CD8-positive, alpha-beta memory T cell (primary cell): ENCODE measurements at regions not wholly inside any gene's neighbourhood (a gene's known extent, or its start where the extent isn't known, plus 50 kb on each side); places are given as distances from the start of the nearest gene placed in this dataset.

Experiments used
- CTCF ChIA-PET: fragments of 350-600 bp; sonication (Branson Sonifier 250); formaldehyde crosslinking; loops from one replicate; lab custom pipeline; 2021; ENCODE audit warnings: antibody characterized with exemption; lab: Charles Lee
- POLR2A ChIA-PET: fragments of 350-600 bp; sonication (Branson Sonifier 250); formaldehyde crosslinking; loops from one replicate; lab custom pipeline; 2021; ENCODE audit warnings: antibody characterized with exemption; lab: Charles Lee
- DNase-seq, 5 donors: peaks; one replicate each; pipeline versions ENCODE4 v3.0.0 to v3.0.0-alpha.2; 2020 to 2022; ENCODE audit warnings: mixed read lengths in 1 of 5
- H3K27ac ChIP-seq: one replicate; pipeline ENCODE4 v1.7.0; 2013; ENCODE audit warnings: low read depth, mild to moderate bottlenecking, low read length, moderate library complexity
- H3K27me3 ChIP-seq: 2 replicates; pipeline ENCODE4 v1.7.0; 2013; ENCODE audit warnings: low read length, mild to moderate bottlenecking; ENCODE audit not compliant: insufficient read depth, poor library complexity, severe bottlenecking
- H3K36me3 ChIP-seq: 2 replicates; pipeline ENCODE4 v1.7.0; 2013; ENCODE audit warnings: mild to moderate bottlenecking, low read length, moderate library complexity; ENCODE audit not compliant: insufficient read depth
- H3K4me1 ChIP-seq: 2 replicates; pipeline ENCODE4 v1.7.0; 2013; ENCODE audit warnings: mild to moderate bottlenecking, low read length, moderate library complexity; ENCODE audit not compliant: insufficient read depth
- H3K4me3 ChIP-seq: 2 replicates; pipeline ENCODE4 v1.7.0; 2013; ENCODE audit warnings: mild to moderate bottlenecking, low read length
- H3K9me3 ChIP-seq: 2 replicates; pipeline ENCODE4 v1.7.0; 2013; ENCODE audit warnings: mild to moderate bottlenecking, low read length
- H3K27ac Mint-ChIP-seq, 8 donors: one replicate each; pipeline ENCODE4 v1.8.0; 2020 to 2021; ENCODE audit warnings: mixed read lengths in 8 of 8, mild to moderate bottlenecking in 6 of 8, inconsistent platforms in 3 of 8, moderate library complexity in 3 of 8
- H3K27me3 Mint-ChIP-seq, 2 donors: one replicate each; pipeline ENCODE4 v1.8.0; 2020 to 2021; ENCODE audit warnings: mixed read lengths in 2 of 2, mild to moderate bottlenecking in 1 of 2, moderate library complexity in 1 of 2
- H3K36me3 Mint-ChIP-seq, 3 donors: one replicate each; pipeline ENCODE4 v1.8.0; 2020 to 2021; ENCODE audit warnings: mixed read lengths in 3 of 3, inconsistent platforms in 1 of 3, mild to moderate bottlenecking in 1 of 3
- H3K4me1 Mint-ChIP-seq, 3 donors: one replicate each; pipeline ENCODE4 v1.8.0; 2020 to 2021; ENCODE audit warnings: mixed read lengths in 3 of 3, inconsistent platforms in 1 of 3, mild to moderate bottlenecking in 1 of 3
- H3K4me3 Mint-ChIP-seq, 7 donors: one replicate each; pipeline ENCODE4 v1.8.0; 2020 to 2021; ENCODE audit warnings: mixed read lengths in 7 of 7, mild to moderate bottlenecking in 6 of 7, moderate library complexity in 4 of 7, inconsistent platforms in 2 of 7
- H3K9me3 Mint-ChIP-seq, 5 donors: one replicate each; pipeline ENCODE4 v1.8.0; 2020 to 2022; ENCODE audit warnings: mixed read lengths in 5 of 5, mild to moderate bottlenecking in 3 of 5, moderate library complexity in 2 of 5, inconsistent platforms in 1 of 5

GRCh38 chr7:113806633-113807327 is 112.0 kb downstream of the PPP1R3A start:
- no peaks in the 10 kb centered on the region for H3K27me3 Mint-ChIP-seq
- Histone ChIP-seq H3K36me3 (no peaks in the 10 kb centered on the region), H3K4me3 (no peak overlapping the region), H3K9me3 (no peaks in the 10 kb centered on the region), H3K27me3 (no peaks in the 10 kb centered on the region), H3K4me1 (no peaks in the 10 kb centered on the region), H3K27ac (no peak overlapping the region)
- no peaks in the 10 kb centered on the region for H3K4me1 Mint-ChIP-seq
- H3K4me3 Mint-ChIP-seq = no peak overlapping the region
- no peak overlapping the region for H3K27ac Mint-ChIP-seq
- H3K36me3 Mint-ChIP-seq = no peaks in the 10 kb centered on the region
- CTCF ChIA-PET = no interaction called here
- H3K9me3 Mint-ChIP-seq = peaks cover 0 to 3% (median 0%) of the 10 kb centered on the region in 5 donors
- no peak for DNase-seq
- POLR2A ChIA-PET = no interaction called here

- no peak overlapping the region for H3K4me3 Mint-ChIP-seq
- no peak overlapping the region for H3K27ac Mint-ChIP-seq
- POLR2A ChIA-PET = no interaction called here
- H3K36me3 Mint-ChIP-seq = no peaks in the 10 kb centered on the region
- H3K4me1 Mint-ChIP-seq = no peaks in the 10 kb centered on the region
- H3K9me3 Mint-ChIP-seq = peaks cover 0 to 3% (median 0%) of the 10 kb centered on the region in 5 donors
- H3K9me3 ChIP-seq = no peaks in the 10 kb centered on the region
- no peaks in the 10 kb centered on the region for H3K27me3 Mint-ChIP-seq
- H3K27me3 ChIP-seq = no peaks in the 10 kb centered on the region
- CTCF ChIA-PET = no interaction called here
- H3K36me3 ChIP-seq = no peaks in the 10 kb centered on the region
- H3K4me1 ChIP-seq = no peaks in the 10 kb centered on the region
- DNase-seq = no peak
- H3K4me3 ChIP-seq = no peak overlapping the region
- no peak overlapping the region for H3K27ac ChIP-seq
Observed at GRCh38 chr7:113805976-113806375, 112.8 kb downstream of the PPP1R3A start.

- ChIA-PET POLR2A (no interaction called here), CTCF (no interaction called here)
- H3K4me3 ChIP-seq = no peak overlapping the region
- H3K27me3 ChIP-seq = no peaks in the 10 kb centered on the region
- no peaks in the 10 kb centered on the region for H3K36me3 ChIP-seq
- no peaks in the 10 kb centered on the region for H3K27me3 Mint-ChIP-seq
- DNase-seq = no peak
- H3K9me3 Mint-ChIP-seq = peaks cover 0 to 3% (median 0%) of the 10 kb centered on the region in 5 donors
- H3K9me3 ChIP-seq = no peaks in the 10 kb centered on the region
- no peaks in the 10 kb centered on the region for H3K36me3 Mint-ChIP-seq
- no peaks in the 10 kb centered on the region for H3K4me1 ChIP-seq
- H3K27ac ChIP-seq = no peak overlapping the region
- H3K4me3 Mint-ChIP-seq = no peak overlapping the region
- no peak overlapping the region for H3K27ac Mint-ChIP-seq
- no peaks in the 10 kb centered on the region for H3K4me1 Mint-ChIP-seq
Observed at GRCh38 chr7:113804475-113805095, 114.2 kb downstream of the PPP1R3A start.

- H3K36me3 Mint-ChIP-seq = no peaks in the 10 kb centered on the region
- CTCF ChIA-PET = no interaction called here
- H3K4me1 Mint-ChIP-seq = no peaks in the 10 kb centered on the region
Observed at GRCh38 chr7:113801751-113802150, 117.1 kb downstream of the PPP1R3A start.

GRCh38 chr7:113800826-113801225 is 118.0 kb downstream of the PPP1R3A start:
- CTCF ChIA-PET = no interaction called here
- no peaks in the 10 kb centered on the region for H3K36me3 ChIP-seq
- no peak overlapping the region for H3K27ac ChIP-seq
- Mint-ChIP-seq H3K27ac (no peak overlapping the region), H3K9me3 (peaks cover 0 to 3% (median 0%) of the 10 kb centered on the region in 5 donors), H3K36me3 (no peaks in the 10 kb centered on the region), H3K27me3 (peaks cover 0 to 2% of the 10 kb centered on the region in 2 donors), H3K4me1 (no peaks in the 10 kb centered on the region), H3K4me3 (no peak overlapping the region)
- no peaks in the 10 kb centered on the region for H3K9me3 ChIP-seq
- no peaks in the 10 kb centered on the region for H3K4me1 ChIP-seq
- no peak overlapping the region for H3K4me3 ChIP-seq
- POLR2A ChIA-PET = no interaction called here
- no peak for DNase-seq
- H3K27me3 ChIP-seq = no peaks in the 10 kb centered on the region

More at GRCh38 chr7:113801751-113802150, 117.1 kb downstream of the PPP1R3A start:
- no peak overlapping the region for H3K4me3 ChIP-seq
- POLR2A ChIA-PET = no interaction called here
- H3K9me3 ChIP-seq = no peaks in the 10 kb centered on the region
- H3K27ac ChIP-seq = no peak overlapping the region
- H3K27me3 ChIP-seq = no peaks in the 10 kb centered on the region
- no peaks in the 10 kb centered on the region for H3K36me3 ChIP-seq
- H3K9me3 Mint-ChIP-seq = peaks cover 0 to 3% (median 0%) of the 10 kb centered on the region in 5 donors
- DNase-seq = no peak
- no peak overlapping the region for H3K4me3 Mint-ChIP-seq
- no peaks in the 10 kb centered on the region for H3K4me1 ChIP-seq
- peaks cover 0 to 2% of the 10 kb centered on the region in 2 donors for H3K27me3 Mint-ChIP-seq
- H3K27ac Mint-ChIP-seq = no peak overlapping the region

GRCh38 chr7:113799896-113800295 is 118.9 kb downstream of the PPP1R3A start:
- no peak overlapping the region for H3K27ac ChIP-seq
- H3K4me3 ChIP-seq = no peak overlapping the region
- H3K4me1 Mint-ChIP-seq = no peaks in the 10 kb centered on the region
- H3K27me3 ChIP-seq = no peaks in the 10 kb centered on the region
- no peaks in the 10 kb centered on the region for H3K4me1 ChIP-seq
- H3K36me3 Mint-ChIP-seq = no peaks in the 10 kb centered on the region
- H3K36me3 ChIP-seq = no peaks in the 10 kb centered on the region
- H3K9me3 ChIP-seq = no peaks in the 10 kb centered on the region
- no peak overlapping the region for H3K4me3 Mint-ChIP-seq
- peaks cover 0 to 7% (median 0%) of the 10 kb centered on the region in 5 donors for H3K9me3 Mint-ChIP-seq
- H3K27ac Mint-ChIP-seq = no peak overlapping the region
- peaks cover 0 to 2% of the 10 kb centered on the region in 2 donors for H3K27me3 Mint-ChIP-seq
- ChIA-PET CTCF (no interaction called here), POLR2A (no interaction called here)
- DNase-seq = no peak

- Mint-ChIP-seq H3K36me3 (no peaks in the 10 kb centered on the region), H3K4me1 (no peaks in the 10 kb centered on the region), H3K4me3 (no peak overlapping the region), H3K27me3 (peaks cover 0 to 2% of the 10 kb centered on the region in 2 donors), H3K27ac (no peak overlapping the region), H3K9me3 (peaks cover 0 to 11% (median 4%) of the 10 kb centered on the region in 5 donors)
- Histone ChIP-seq H3K27me3 (no peaks in the 10 kb centered on the region), H3K4me1 (no peaks in the 10 kb centered on the region), H3K27ac (no peak overlapping the region), H3K4me3 (no peak overlapping the region), H3K9me3 (no peaks in the 10 kb centered on the region), H3K36me3 (no peaks in the 10 kb centered on the region)
- ChIA-PET CTCF (no interaction called here), POLR2A (no interaction called here)
- no peak for DNase-seq
Observed at GRCh38 chr7:113797420-113798010, 121.3 kb downstream of the PPP1R3A start.

- Histone ChIP-seq H3K36me3 (no peaks in the 10 kb centered on the region), H3K4me1 (no peaks in the 10 kb centered on the region), H3K9me3 (no peaks in the 10 kb centered on the region), H3K27ac (no peak overlapping the region), H3K4me3 (no peak overlapping the region), H3K27me3 (no peaks in the 10 kb centered on the region)
- Mint-ChIP-seq H3K27ac (no peak overlapping the region), H3K4me3 (no peak overlapping the region), H3K4me1 (no peaks in the 10 kb centered on the region), H3K36me3 (no peaks in the 10 kb centered on the region), H3K9me3 (peaks cover 0 to 11% (median 4%) of the 10 kb centered on the region in 5 donors), H3K27me3 (peaks cover 0 to 2% of the 10 kb centered on the region in 2 donors)
- no peak for DNase-seq
- ChIA-PET CTCF (no interaction called here), POLR2A (no interaction called here)
Observed at GRCh38 chr7:113796557-113796956, 122.3 kb downstream of the PPP1R3A start.
